Upper lobe of left lung (tissue), 4 donors: ENCODE measurements at regions not wholly inside any gene's neighbourhood (a gene's known extent, or its start where the extent isn't known, plus 50 kb on each side); places are given as distances from the start of the nearest gene placed in this dataset.

ENCODE experiments used
- EP300 ChIP-seq, 4 donors: sonication (generic); formaldehyde crosslinking; IDR thresholded peaks; one replicate each; pipeline ENCODE4 v1.5.1; 2017; ENCODE audit warnings: antibody characterized with exemption in 4 of 4, control low read depth in 2 of 4
- POLR2A ChIP-seq, 4 donors: fragments of 450-650 bp; IDR thresholded peaks; one replicate each; pipeline ENCODE4 v1.5.1; 2016 to 2017; ENCODE audit warnings: antibody characterized with exemption in 4 of 4, mild to moderate bottlenecking in 2 of 4
- POLR2AphosphoS5 ChIP-seq, 2 donors: sonication (generic); formaldehyde crosslinking; IDR thresholded peaks; one replicate each; pipeline ENCODE4 v1.5.1; 2017; ENCODE audit warnings: antibody characterized with exemption in 2 of 2
- TF ChIP-seq, protein P1 (sequence below), 6 experiments: fragments of 450-650 bp in 4 of 6; fragments of 200-600 bp in 2 of 6; sonication (generic) in 2 of 6; IDR thresholded peaks; one replicate each; pipeline ENCODE4 v1.5.1; 2016 to 2019; ENCODE audit warnings: antibody characterized with exemption in 6 of 6

GRCh38 chr2:43085505-43085904, 140.9 kb downstream of the ZFP36L2 start:
- TF ChIP-seq, protein P1, sequence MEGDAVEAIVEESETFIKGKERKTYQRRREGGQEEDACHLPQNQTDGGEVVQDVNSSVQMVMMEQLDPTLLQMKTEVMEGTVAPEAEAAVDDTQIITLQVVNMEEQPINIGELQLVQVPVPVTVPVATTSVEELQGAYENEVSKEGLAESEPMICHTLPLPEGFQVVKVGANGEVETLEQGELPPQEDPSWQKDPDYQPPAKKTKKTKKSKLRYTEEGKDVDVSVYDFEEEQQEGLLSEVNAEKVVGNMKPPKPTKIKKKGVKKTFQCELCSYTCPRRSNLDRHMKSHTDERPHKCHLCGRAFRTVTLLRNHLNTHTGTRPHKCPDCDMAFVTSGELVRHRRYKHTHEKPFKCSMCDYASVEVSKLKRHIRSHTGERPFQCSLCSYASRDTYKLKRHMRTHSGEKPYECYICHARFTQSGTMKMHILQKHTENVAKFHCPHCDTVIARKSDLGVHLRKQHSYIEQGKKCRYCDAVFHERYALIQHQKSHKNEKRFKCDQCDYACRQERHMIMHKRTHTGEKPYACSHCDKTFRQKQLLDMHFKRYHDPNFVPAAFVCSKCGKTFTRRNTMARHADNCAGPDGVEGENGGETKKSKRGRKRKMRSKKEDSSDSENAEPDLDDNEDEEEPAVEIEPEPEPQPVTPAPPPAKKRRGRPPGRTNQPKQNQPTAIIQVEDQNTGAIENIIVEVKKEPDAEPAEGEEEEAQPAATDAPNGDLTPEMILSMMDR (IDR thresholded peaks at IDR 0.05) = no peak
- TF ChIP-seq POLR2A (IDR thresholded peaks at IDR 0.05) (no peak), EP300 (IDR thresholded peaks at IDR 0.05) (no peak), POLR2AphosphoS5 (IDR thresholded peaks at IDR 0.05) (no peak)
